Effector CD8-positive, alpha-beta T cell (primary cell): ENCODE measurements at regions not wholly inside any gene's neighbourhood (a gene's known extent, or its start where the extent isn't known, plus 50 kb on each side); places are given as distances from the start of the nearest gene placed in this dataset.

Experiments used
- DNase-seq: peaks from one replicate; lab custom pipeline; 2025; lab: John Stamatoyannopoulos, UW

DNA sequence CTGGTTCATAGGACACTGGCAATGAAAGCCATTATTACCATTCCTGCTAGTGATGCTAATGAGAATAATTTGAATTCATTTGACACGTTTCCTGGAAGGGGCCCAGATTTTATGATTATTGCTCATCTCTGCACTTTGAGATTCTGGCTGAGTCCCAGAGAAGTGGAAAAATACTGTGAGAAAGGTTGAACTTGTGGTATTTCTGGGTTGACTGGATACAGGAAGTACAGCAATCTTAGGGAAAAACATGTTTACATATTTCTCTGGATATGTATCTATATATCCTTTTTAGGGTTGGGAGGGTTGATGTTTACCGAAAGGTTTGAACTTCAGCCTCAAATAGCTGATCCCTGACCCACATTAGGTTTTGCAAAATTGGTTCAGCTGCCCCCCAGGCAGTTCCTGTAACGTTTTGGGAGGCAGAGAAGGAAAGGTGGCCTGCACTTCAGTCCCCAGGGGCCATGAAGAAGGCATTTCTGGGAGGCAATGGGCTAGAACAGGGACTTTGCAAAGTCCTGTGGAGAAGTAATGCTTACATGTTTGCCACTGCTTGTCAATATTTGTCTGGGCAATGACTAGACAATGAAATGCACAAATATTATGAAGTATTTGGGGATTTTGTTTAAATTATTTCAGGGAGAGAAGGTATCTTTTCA is 253.7 kb upstream of the PITRM1 start:
- no peak for DNase-seq

DNA sequence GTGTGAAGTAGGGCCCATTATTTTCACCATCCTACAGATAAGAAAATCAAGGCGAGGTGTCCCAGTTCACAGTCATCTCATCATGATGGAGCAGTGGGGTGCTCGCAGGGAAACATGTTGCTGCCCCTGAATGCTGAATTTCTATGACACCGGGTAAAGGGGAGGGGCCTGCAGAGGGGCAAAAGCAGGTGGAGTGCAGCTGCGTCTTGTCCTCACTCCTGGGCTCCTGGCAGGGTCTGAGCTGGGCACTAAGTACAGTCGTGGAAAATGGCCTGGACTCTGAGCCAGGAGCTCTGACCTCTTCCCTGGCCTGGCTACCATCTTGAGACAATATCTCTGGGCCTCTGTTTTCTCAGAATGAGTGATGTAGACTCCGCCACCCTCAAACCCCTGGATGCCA is 253.1 kb upstream of the PITRM1 start:
- DNase-seq: no peak

GRCh38 chr10:3425261-3425660 is 252.7 kb upstream of the PITRM1 start:
- no peak for DNase-seq

DNA sequence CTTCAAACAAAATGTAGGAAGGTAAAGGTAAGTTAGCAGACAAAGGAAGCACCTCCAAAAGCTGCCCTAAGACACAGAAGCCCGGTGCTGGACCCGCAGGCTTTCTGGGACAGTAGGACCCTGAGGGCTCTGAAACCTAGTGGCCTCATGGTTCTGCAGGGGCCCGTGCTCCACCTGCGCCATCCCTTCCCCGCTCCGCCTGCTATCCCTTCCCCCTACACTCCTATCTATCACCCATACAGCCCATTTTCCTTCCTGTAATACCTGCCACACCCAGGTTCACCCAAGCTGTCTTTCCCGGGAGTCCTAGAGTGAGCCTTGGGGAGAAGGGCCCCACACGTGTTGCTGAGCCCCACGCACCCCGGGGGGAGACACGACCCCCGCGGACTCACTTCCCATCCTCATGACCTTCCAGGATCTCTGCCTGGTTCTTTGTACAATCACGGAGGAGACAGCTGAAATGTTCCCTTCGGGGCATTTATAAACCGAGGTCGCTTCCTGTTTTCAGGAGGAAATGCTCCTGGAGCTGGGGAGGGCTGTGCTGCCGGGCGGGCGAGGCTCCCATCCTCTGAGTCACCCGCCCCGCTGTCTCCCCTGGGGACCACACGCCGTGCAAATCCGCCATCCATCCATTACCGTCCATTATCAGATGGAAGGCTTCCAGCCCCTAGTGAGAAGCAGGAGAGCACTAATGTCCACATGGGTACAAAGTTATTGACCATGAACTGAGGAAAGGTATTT is 251.7 kb upstream of the PITRM1 start:
- DNase-seq: no peak

DNA sequence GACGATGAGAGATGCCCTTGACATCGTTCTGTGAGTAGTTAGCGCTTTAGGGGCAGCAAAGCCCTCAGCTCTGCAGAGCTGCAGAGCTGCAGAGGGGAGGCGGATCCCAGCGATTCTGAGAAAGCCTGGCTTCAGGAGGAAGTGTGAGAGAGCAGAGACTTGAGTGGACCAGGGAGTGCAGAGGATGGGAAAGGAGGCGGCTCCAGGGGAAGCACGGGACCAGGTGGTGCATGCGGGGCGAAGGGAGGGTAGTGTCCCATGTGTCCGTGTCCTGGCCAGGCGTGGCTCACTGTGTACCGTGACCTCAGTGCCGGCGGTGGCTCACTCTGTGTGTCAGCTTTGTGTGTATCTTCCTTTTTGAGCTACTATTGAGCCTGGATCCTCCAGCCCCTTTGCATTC is 250.8 kb upstream of the PITRM1 start:
- no peak for DNase-seq

GRCh38 chr10:3422282-3422681 is 249.7 kb upstream of the PITRM1 start:
- no peak for DNase-seq

- DNase-seq: no peak
Observed at GRCh38 chr10:3421537-3422257, 249.1 kb upstream of the PITRM1 start.

- no peak for DNase-seq
Observed at GRCh38 chr10:3420527-3421469, 248.2 kb upstream of the PITRM1 start.

DNA sequence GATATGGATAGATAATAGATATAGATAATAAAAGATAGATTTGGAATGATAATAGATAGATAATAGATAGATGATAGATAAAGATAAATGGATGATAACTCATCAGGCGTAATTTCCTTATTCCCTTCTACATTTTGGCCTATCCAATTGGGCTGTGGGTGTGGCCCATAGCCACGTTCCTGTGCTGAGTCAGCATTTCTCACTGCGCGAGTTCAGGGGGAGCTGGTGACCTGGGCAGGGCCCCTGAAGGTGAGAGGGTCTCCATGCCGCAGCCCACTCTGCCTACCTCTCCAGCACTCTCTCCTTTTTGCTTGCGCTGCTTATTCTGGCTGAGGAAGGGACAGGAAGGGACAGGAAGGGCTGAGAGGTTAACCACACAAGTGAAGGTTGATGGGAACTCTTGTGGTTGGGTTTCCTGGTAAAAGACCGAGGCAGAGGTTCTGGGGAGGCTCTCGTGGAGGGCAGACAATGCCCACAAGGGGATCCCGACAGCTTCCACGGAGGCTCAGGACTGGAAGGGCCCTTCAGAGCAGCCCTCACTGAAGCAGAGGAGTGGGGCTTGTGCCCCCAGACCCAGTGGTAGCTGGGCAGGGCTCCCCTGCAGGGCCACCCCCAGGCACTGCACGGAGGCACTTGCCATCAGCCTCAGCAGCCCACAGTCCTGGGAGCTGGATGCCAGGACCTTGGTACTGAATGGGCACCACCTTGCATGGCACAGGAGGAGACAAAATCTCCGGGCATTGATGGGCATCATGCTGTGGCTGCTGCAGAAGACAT is 247.3 kb upstream of the PITRM1 start:
- DNase-seq: no peak

DNA sequence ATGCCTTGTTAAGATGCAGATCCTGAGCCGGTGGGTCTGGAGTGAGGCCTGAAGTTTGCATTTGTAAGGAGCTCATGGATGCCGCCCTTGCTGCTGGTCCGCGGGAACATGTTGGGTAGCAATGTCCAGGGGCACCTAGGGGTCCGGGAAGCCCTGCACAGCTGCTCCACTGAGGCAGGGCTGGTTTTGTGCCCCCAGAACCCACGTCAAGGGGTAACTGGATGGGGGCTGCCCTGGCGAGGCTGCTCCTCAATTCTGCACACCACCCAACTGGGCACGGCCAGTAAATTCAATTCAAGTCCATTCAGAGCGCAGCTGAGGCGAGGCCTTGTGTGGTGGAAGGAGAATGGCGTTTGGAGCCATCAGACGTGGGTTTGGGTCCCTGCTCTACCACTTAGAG is 246.3 kb upstream of the PITRM1 start:
- DNase-seq: no peak

GRCh38 chr10:3418041-3418754 is 245.6 kb upstream of the PITRM1 start:
- no peak for DNase-seq

DNA sequence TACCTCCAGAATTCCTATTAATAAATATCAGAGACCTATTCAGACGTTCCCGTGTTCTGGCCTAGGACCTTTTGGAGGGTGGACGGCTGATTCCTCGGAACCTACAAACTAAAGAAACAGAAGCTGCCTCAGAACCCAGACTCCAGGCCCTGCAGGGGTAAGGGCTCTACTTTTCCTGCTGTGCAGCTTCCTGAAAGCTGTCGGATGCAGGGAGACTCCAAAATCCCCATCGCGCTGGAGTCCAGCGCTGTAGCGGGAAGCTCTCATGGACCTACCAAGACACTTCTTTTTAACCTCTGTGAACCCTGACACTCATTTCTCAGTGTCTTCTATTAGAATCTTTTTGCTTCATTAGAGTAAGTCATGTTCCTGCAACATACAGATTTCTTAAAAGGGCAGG is 244.5 kb upstream of the PITRM1 start:
- no peak for DNase-seq

- DNase-seq: no peak
Observed at GRCh38 chr10:3415878-3416605, 243.5 kb upstream of the PITRM1 start.

DNA sequence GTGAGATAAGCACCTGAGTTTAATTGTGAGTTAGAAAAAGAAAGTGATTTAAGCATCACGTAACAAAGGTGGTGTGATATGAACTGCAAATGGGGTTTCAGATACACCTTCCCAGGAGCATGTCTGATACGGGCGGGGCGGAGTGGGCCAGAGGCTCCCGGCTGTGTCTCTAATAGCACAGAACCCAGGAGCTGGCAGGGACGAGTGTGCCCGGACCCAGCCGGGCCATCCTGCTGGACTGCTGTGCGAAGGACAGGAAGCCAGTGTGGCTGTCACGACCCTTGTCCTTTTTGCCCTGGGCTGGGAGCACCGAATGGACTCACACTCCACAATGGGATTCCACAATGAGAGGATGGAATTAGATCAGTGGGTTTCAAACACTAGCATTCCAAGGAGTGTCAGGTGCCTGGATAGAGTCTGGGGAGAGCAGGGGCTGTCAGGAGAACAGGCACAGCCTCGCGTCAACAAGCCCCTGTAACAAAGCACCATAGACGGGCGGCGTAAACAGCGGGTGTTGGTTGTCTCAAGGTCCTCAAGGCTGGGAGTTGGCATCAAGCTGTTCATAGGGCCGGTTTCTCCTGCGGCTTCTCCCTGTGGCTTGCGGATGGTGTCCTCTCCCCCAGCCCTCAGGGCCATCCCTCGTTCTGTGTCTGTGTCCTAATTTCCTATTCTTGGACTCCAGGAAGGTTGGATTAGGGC is 242.6 kb upstream of the PITRM1 start:
- no peak for DNase-seq

- DNase-seq: no peak
Observed at GRCh38 chr10:3414667-3415023, 242.1 kb upstream of the PITRM1 start.

GRCh38 chr10:3413937-3414666 is 241.5 kb upstream of the PITRM1 start:
- DNase-seq: no peak

- DNase-seq: no peak
Observed at GRCh38 chr10:3412646-3413045, 240.1 kb upstream of the PITRM1 start.

GRCh38 chr10:3412071-3412582 is 239.5 kb upstream of the PITRM1 start:
- DNase-seq: no peak
